ENCODE measurements at regions not wholly inside any gene's neighbourhood (a gene's known extent, or its start where the extent isn't known, plus 50 kb on each side); places are given as distances from the start of the nearest gene placed in this dataset.

DNA sequence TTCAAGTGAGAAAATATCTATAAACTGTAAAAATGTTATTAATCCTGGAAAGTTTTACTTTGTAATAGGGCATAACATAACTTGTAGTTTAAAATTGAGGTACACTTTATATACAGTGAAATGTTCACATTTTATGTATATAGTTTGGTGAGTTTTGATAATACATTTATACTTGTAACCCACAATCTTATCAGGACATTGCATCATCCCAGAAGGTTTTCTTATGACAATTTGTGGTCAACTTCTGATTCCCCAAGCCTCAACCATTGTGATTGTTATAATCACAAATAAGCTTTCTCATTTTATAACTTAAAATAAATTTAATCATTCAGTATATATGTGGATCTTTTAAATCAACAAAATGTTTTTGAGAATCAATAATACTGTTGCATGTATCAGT lies 151.1 kb downstream of the TFPI2 start:
- Histone ChIP-seq H3K9me3 (ENCODE audit: control insufficient read depth in 2 of 3, insufficient read depth in 1 of 3, low read length in 3 of 3) (no peaks in the 10 kb centered on the region), H3K4me3 (ENCODE audit: low read length in 3 of 3) (no peak overlapping the region), H3K36me3 (ENCODE audit: control insufficient read depth in 2 of 3, insufficient read depth in 3 of 3, low read length in 3 of 3) (no peaks in the 10 kb centered on the region), H3K9ac (ENCODE audit: low read length in 3 of 3) (no peak overlapping the region), H3K4me1 (ENCODE audit: control insufficient read depth in 2 of 3, insufficient read depth in 2 of 3, low read depth in 1 of 3, low read length in 3 of 3) (no peaks in the 10 kb centered on the region), H3K27me3 (ENCODE audit: control insufficient read depth, insufficient read depth, low read length) (no peaks in the 10 kb centered on the region), H3K27ac (ENCODE audit: low read depth in 2 of 2, low read length in 2 of 2) (no peak overlapping the region)
- intact Hi-C loops (cut with DNase I) = no loop called here
- TF ChIP-seq, protein P1, sequence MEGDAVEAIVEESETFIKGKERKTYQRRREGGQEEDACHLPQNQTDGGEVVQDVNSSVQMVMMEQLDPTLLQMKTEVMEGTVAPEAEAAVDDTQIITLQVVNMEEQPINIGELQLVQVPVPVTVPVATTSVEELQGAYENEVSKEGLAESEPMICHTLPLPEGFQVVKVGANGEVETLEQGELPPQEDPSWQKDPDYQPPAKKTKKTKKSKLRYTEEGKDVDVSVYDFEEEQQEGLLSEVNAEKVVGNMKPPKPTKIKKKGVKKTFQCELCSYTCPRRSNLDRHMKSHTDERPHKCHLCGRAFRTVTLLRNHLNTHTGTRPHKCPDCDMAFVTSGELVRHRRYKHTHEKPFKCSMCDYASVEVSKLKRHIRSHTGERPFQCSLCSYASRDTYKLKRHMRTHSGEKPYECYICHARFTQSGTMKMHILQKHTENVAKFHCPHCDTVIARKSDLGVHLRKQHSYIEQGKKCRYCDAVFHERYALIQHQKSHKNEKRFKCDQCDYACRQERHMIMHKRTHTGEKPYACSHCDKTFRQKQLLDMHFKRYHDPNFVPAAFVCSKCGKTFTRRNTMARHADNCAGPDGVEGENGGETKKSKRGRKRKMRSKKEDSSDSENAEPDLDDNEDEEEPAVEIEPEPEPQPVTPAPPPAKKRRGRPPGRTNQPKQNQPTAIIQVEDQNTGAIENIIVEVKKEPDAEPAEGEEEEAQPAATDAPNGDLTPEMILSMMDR (IDR thresholded peaks at IDR 0.05; ENCODE audit: borderline replicate concordance, extremely low read depth, insufficient read depth) = no peak
- DNase-seq = no peak
- FAIRE-seq = no peak

DNA sequence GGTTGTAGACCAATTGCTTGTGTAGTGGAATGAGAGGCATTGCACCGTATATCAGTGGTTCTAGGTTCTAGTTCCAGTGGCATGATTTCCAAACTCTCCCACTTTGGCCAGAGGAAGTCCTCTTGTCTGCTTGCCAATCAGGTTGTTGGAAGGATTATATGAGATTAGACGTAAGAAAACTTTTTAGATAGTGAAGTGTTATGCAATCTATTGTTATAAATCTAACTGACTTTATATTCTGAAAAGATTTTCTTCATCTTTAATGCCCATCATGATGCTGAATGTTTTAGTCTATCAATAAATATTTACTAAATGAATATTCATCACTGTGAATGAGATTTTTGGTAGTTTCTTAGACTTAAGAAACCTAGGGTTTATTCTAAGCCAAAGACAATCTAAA lies 152.6 kb downstream of the TFPI2 start:
- no peak for FAIRE-seq

DNA sequence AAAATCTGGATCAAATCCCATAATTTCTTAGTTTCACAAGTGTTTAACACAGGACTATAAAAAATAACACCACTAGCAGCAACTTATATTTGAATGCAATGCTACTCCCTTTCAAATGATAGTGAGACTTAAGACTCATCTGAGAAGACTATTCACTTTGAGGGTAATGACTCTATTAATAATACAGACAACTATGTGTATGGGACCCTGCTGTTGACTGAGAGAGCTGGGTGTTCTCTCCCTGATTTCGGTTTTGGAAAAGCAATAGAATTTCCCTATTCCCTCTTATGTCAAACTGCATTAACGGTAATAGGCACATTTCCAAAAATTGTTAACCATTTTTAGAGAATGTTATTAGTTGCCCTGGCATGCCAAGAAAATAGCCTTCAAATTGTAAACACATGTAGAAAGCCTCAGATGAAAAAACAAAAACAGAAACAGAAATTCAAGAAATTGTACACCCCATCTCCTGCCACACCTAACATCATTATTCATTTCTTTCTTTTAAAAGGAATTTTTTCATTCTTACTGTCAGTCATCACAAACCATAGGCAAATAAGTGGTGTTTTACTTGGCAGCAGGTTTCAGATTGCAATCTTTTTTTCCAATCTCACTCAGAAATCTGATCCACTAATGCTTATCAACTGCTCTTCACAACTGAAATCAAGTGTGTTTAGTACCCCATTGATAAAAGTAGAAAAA lies 153.7 kb downstream of the TFPI2 start:
- no peak for DNase-seq
- intact Hi-C loops (cut with DNase I) = no loop called here
- no peak for FAIRE-seq
- Histone ChIP-seq H3K27me3 (ENCODE audit: control insufficient read depth, insufficient read depth, low read length) (no peaks in the 10 kb centered on the region), H3K9ac (ENCODE audit: low read length in 3 of 3) (no peak overlapping the region), H3K4me3 (ENCODE audit: low read length in 3 of 3) (no peak overlapping the region), H3K27ac (ENCODE audit: low read depth in 2 of 2, low read length in 2 of 2) (no peak overlapping the region), H3K4me1 (ENCODE audit: control insufficient read depth in 2 of 3, insufficient read depth in 2 of 3, low read depth in 1 of 3, low read length in 3 of 3) (no peaks in the 10 kb centered on the region), H3K36me3 (ENCODE audit: control insufficient read depth in 2 of 3, insufficient read depth in 3 of 3, low read length in 3 of 3) (no peaks in the 10 kb centered on the region), H3K9me3 (ENCODE audit: control insufficient read depth in 2 of 3, insufficient read depth in 1 of 3, low read length in 3 of 3) (no peaks in the 10 kb centered on the region)
- TF ChIP-seq, protein P1 (IDR thresholded peaks at IDR 0.05; ENCODE audit: borderline replicate concordance, extremely low read depth, insufficient read depth) = no peak

More for the DNA sequence above, 152.6 kb downstream of the TFPI2 start:
- no peaks in the 10 kb centered on the region for H3K27me3 ChIP-seq (ENCODE audit: control insufficient read depth, insufficient read depth, low read length)
- no peak for DNase-seq
- H3K4me1 ChIP-seq (ENCODE audit: control insufficient read depth in 2 of 3, insufficient read depth in 2 of 3, low read depth in 1 of 3, low read length in 3 of 3) = no peaks in the 10 kb centered on the region
- H3K36me3 ChIP-seq (ENCODE audit: control insufficient read depth in 2 of 3, insufficient read depth in 3 of 3, low read length in 3 of 3) = no peaks in the 10 kb centered on the region
- no peaks in the 10 kb centered on the region for H3K9me3 ChIP-seq (ENCODE audit: control insufficient read depth in 2 of 3, insufficient read depth in 1 of 3, low read length in 3 of 3)
- no peak overlapping the region for H3K27ac ChIP-seq (ENCODE audit: low read depth in 2 of 2, low read length in 2 of 2)
- H3K4me3 ChIP-seq (ENCODE audit: low read length in 3 of 3) = no peak overlapping the region
- TF ChIP-seq, protein P1 (IDR thresholded peaks at IDR 0.05; ENCODE audit: borderline replicate concordance, extremely low read depth, insufficient read depth) = no peak
- H3K9ac ChIP-seq (ENCODE audit: low read length in 3 of 3) = no peak overlapping the region
- intact Hi-C loops (cut with DNase I) = no loop called here

DNA sequence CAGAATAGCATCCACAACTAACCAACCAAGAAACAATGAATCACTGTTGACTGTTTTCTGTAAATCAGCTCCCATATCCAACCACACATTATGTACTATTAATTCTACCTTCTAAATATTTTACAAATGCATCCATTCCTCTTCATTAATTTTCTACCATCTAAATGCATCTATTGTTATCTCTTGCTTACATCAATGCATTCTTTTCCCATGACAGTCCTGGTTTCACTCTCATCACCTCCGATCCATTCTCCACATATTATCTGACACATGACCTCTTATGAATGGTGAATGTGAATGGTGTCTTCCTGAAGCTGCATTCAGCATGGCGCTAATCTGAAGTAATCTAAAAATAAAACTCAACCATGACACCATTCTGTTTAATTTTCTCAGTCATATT lies 153.8 kb upstream of the CALCR start:
- intact Hi-C loops (cut with DNase I) = no loop called here

More for the DNA sequence above, 153.8 kb upstream of the CALCR start:
- no peaks in the 10 kb centered on the region for H3K36me3 ChIP-seq (ENCODE audit: control insufficient read depth in 2 of 3, insufficient read depth in 3 of 3, low read length in 3 of 3)
- FAIRE-seq = no peak
- H3K4me3 ChIP-seq (ENCODE audit: low read length in 3 of 3) = no peak overlapping the region
- H3K27me3 ChIP-seq (ENCODE audit: control insufficient read depth, insufficient read depth, low read length) = no peaks in the 10 kb centered on the region
- H3K9ac ChIP-seq (ENCODE audit: low read length in 3 of 3) = no peak overlapping the region
- H3K4me1 ChIP-seq (ENCODE audit: control insufficient read depth in 2 of 3, insufficient read depth in 2 of 3, low read depth in 1 of 3, low read length in 3 of 3) = no peaks in the 10 kb centered on the region
- TF ChIP-seq, protein P1 (IDR thresholded peaks at IDR 0.05; ENCODE audit: borderline replicate concordance, extremely low read depth, insufficient read depth) = no peak
- H3K9me3 ChIP-seq (ENCODE audit: control insufficient read depth in 2 of 3, insufficient read depth in 1 of 3, low read length in 3 of 3) = no peaks in the 10 kb centered on the region
- no peak overlapping the region for H3K27ac ChIP-seq (ENCODE audit: low read depth in 2 of 2, low read length in 2 of 2)
- DNase-seq = no peak

Data from kidney (tissue), 13 donors.